ENCODE measurements at regions not wholly inside any gene's neighbourhood (a gene's known extent, or its start where the extent isn't known, plus 50 kb on each side); places are given as distances from the start of the nearest gene placed in this dataset.

GRCh38 chr2:139165041-139165440 lies 384.9 kb upstream of the NXPH2 start:
- TF ChIP-seq CTCF (IDR thresholded peaks at IDR 0.05; ENCODE audit: borderline replicate concordance, extremely low read depth, low read length, poor library complexity, severe bottlenecking) (no peak), EZH2 (IDR thresholded peaks at IDR 0.05; ENCODE audit: borderline replicate concordance, low read depth, low read length, severe bottlenecking) (no peak)

All from DND-41 (cell line).